ENCODE measurements at regions not wholly inside any gene's neighbourhood (a gene's known extent, or its start where the extent isn't known, plus 50 kb on each side); places are given as distances from the start of the nearest gene placed in this dataset.

DNA sequence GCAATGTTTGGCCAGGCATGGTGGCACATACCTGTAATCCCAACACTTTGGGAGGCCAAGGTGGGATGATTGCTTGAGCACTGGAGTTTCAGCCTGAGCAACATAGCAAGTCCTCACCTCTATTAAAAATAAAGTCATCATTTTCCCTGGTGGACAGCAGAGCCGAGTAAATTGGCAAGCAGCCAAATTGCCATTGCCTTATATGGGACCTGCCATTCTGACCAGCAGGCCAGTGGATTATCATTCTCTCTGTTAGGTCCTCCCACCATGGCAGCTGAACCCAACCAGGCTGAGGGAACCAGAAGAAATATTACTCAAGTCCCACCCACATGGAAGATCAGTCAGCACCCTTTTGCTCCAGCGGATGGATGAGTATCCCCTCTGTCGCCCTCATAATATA, 1829.9 kb downstream of the EFNA5 start:
- Histone ChIP-seq H3K4me3 (ENCODE audit: low read depth, low read length) (no peak overlapping the region), H3K36me3 (ENCODE audit: control insufficient read depth, insufficient read depth, low read length) (no peaks in the 10 kb centered on the region), H3K27me3 (ENCODE audit: control insufficient read depth, insufficient read depth, low read length) (no peaks in the 10 kb centered on the region)
- TF ChIP-seq, protein P1, sequence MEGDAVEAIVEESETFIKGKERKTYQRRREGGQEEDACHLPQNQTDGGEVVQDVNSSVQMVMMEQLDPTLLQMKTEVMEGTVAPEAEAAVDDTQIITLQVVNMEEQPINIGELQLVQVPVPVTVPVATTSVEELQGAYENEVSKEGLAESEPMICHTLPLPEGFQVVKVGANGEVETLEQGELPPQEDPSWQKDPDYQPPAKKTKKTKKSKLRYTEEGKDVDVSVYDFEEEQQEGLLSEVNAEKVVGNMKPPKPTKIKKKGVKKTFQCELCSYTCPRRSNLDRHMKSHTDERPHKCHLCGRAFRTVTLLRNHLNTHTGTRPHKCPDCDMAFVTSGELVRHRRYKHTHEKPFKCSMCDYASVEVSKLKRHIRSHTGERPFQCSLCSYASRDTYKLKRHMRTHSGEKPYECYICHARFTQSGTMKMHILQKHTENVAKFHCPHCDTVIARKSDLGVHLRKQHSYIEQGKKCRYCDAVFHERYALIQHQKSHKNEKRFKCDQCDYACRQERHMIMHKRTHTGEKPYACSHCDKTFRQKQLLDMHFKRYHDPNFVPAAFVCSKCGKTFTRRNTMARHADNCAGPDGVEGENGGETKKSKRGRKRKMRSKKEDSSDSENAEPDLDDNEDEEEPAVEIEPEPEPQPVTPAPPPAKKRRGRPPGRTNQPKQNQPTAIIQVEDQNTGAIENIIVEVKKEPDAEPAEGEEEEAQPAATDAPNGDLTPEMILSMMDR (IDR thresholded peaks at IDR 0.05; ENCODE audit: insufficient read depth, low read length, severe bottlenecking) = no peak
- FAIRE-seq (no peak), DNase-seq (ENCODE audit: low read depth) (no peak)

DNA sequence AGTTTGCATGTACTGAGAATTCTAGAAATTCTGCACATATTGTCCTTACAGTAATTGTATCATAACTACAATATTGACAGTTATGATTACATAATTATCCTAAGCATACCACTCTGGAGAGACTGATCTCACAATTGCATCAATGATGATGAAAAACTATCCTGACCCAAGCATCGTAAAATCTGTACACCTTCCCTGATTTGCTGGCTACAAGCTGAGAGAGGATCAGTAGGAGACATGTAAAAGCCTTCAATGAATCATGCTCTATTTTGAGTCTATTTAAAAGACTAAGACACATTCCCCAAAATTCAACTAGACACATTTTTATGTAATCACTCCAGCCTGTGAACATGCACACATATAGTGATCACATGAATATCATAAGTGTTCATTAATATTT, 1833.8 kb downstream of the EFNA5 start:
- Histone ChIP-seq H3K27me3 (ENCODE audit: control insufficient read depth, insufficient read depth, low read length) (no peaks in the 10 kb centered on the region), H3K4me3 (ENCODE audit: low read depth, low read length) (no peak overlapping the region), H3K36me3 (ENCODE audit: control insufficient read depth, insufficient read depth, low read length) (no peaks in the 10 kb centered on the region)
- FAIRE-seq = no peak
- DNase-seq (ENCODE audit: low read depth) = no peak
- TF ChIP-seq, protein P1 (IDR thresholded peaks at IDR 0.05; ENCODE audit: insufficient read depth, low read length, severe bottlenecking) = no peak

DNA sequence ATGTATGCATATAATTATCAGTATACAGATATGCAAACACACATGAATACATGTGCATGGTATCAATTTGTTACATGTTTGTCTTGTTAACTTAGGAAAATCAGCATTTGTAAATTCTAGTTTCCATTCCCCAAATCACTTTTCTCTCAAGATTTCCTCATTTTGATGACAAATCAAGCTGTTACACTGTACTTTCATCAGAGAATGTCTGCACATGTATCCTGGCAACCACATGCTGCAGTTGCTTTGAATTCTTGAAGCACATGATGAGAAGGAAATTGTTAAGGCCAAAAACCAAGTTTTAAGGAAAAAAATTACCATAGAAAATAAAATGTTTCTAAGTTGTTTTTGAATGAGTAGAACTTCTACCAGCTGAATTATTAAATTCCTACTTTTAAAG, 1834.5 kb downstream of the EFNA5 start:
- no peaks in the 10 kb centered on the region for H3K27me3 ChIP-seq (ENCODE audit: control insufficient read depth, insufficient read depth, low read length)
- no peak for DNase-seq (ENCODE audit: low read depth)
- TF ChIP-seq, protein P1 (IDR thresholded peaks at IDR 0.05; ENCODE audit: insufficient read depth, low read length, severe bottlenecking) = no peak
- FAIRE-seq = no peak
- H3K36me3 ChIP-seq (ENCODE audit: control insufficient read depth, insufficient read depth, low read length) = no peaks in the 10 kb centered on the region
- no peak overlapping the region for H3K4me3 ChIP-seq (ENCODE audit: low read depth, low read length)

DNA sequence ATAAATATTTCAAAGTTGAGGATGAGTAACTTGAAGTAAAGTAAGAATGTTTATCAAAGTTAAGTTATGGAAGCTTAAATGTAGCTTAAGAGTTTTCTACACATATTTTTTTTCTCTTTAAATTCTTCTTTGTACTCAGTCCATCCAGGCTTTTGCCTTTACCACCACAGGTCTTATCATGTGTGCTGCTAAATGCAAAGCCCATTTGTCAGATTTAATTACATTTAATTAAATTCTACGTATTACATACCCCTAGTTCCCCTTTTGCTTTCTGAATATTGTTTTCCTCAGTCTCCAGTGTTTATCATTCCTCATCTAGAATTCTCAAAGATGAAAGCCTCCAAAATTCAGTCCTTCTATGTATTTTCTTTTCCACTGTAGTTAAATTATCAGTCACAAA, 1841.9 kb downstream of the EFNA5 start:
- Histone ChIP-seq H3K36me3 (ENCODE audit: control insufficient read depth, insufficient read depth, low read length) (no peaks in the 10 kb centered on the region), H3K27me3 (ENCODE audit: control insufficient read depth, insufficient read depth, low read length) (no peaks in the 10 kb centered on the region), H3K4me3 (ENCODE audit: low read depth, low read length) (no peak overlapping the region)
- no peak for FAIRE-seq
- DNase-seq (ENCODE audit: low read depth) = no peak
- TF ChIP-seq, protein P1 (IDR thresholded peaks at IDR 0.05; ENCODE audit: insufficient read depth, low read length, severe bottlenecking) = no peak

DNA sequence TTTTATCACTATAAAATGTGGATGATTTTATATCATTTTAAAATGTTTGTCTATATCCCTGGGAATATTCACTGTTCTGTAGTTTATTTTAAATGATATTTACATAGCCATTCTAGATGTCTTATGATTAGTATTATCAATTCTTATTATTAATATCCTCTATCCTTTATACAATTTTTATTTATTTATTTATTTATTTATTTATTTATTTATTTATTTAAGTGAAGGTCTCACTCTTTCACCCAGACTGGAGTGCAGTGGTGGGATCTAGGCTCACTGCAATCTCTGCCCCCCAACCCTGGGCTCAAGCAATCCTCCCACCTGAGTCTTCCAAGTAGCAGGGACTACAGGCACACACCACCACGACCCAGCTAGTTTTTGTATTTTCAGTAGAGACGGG, 1848.9 kb downstream of the EFNA5 start:
- no peak overlapping the region for H3K4me3 ChIP-seq (ENCODE audit: low read depth, low read length)
- DNase-seq (ENCODE audit: low read depth) = no peak
- TF ChIP-seq, protein P1 (IDR thresholded peaks at IDR 0.05; ENCODE audit: insufficient read depth, low read length, severe bottlenecking) = no peak
- no peaks in the 10 kb centered on the region for H3K27me3 ChIP-seq (ENCODE audit: control insufficient read depth, insufficient read depth, low read length)
- no peak for FAIRE-seq
- H3K36me3 ChIP-seq (ENCODE audit: control insufficient read depth, insufficient read depth, low read length) = no peaks in the 10 kb centered on the region

DNA sequence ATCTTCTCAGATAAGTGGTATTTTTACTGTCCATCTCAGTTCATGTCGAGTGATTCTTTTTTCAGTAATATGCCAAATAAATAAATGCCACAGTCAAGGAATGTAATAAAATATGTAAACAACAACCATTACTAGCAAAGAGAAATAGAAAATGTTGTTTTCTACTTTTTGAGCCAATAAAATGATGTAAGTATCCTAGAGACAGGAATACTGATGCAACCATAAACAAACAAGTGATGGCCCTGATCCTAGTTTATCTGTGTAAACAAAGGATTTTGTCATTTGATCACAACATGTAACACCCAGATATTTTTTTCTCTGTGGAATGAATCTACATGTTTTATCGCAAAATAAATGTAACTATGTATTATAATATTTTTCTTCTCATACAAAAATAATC, 1852.8 kb downstream of the EFNA5 start:
- Histone ChIP-seq H3K36me3 (ENCODE audit: control insufficient read depth, insufficient read depth, low read length) (no peaks in the 10 kb centered on the region), H3K27me3 (ENCODE audit: control insufficient read depth, insufficient read depth, low read length) (no peaks in the 10 kb centered on the region), H3K4me3 (ENCODE audit: low read depth, low read length) (no peak overlapping the region)
- DNase-seq (ENCODE audit: low read depth) (no peak), FAIRE-seq (no peak)
- TF ChIP-seq, protein P1 (IDR thresholded peaks at IDR 0.05; ENCODE audit: insufficient read depth, low read length, severe bottlenecking) = no peak
